ENCODE measurements at regions not wholly inside any gene's neighbourhood (a gene's known extent, or its start where the extent isn't known, plus 50 kb on each side); places are given as distances from the start of the nearest gene placed in this dataset.

DNA sequence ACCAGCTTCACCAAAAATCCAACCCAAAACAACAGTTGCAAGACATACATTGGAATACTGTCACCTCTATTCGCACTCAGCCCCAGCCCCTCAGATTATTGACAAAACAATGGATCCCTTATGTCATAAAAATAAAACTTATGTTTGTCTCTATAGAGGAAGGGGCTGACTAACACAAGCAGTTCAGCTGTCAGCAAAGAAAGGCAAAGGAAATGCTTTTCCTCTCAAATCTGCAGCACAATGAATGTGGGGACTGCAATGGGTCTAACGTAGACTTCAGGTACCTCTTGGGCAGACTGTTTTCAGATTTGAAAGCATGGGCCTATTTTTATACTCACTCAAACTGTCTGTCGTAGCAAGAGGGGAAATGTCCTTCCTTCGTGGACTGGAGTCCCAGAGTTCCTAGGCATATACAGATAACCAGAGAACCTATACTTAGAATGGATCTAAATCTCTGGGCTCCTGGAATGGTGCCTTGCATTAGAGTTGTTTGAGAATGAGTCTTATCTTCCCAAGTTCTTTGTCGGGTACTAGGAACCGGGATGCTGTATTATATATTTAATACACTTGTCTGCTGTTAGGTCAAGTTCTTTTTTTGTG, 307.7 kb upstream of the DDX53 start:
- Mint-ChIP-seq H3K36me3 (ENCODE audit: low read depth, unreplicated experiment) (no peaks in the 10 kb centered on the region), H3K4me1 (ENCODE audit: low read depth, unreplicated experiment) (peaks cover 15% of the 10 kb centered on the region), H3K4me3 (ENCODE audit: unreplicated experiment) (no peak overlapping the region), H3K27me3 (ENCODE audit: low read depth, unreplicated experiment) (no peaks in the 10 kb centered on the region), H3K9me3 (ENCODE audit: unreplicated experiment) (no peaks in the 10 kb centered on the region), H3K27ac (ENCODE audit: unreplicated experiment) (no peak overlapping the region)
- Histone ChIP-seq H3K4me3 (ENCODE audit: insufficient read depth, low read depth, low read length) (no peak overlapping the region), H3K27me3 (ENCODE audit: insufficient read depth, low read length) (no peaks in the 10 kb centered on the region), H2AFZ (ENCODE audit: low read depth, low read length) (no peak overlapping the region), H3K4me2 (ENCODE audit: low read length) (no peak overlapping the region), H3K27ac (ENCODE audit: low read depth, low read length) (no peak overlapping the region), H4K20me1 (ENCODE audit: insufficient read depth, low read length) (no peaks in the 10 kb centered on the region), H3K9ac (ENCODE audit: low read length) (no peak overlapping the region), H3K4me1 (ENCODE audit: insufficient read depth, low read length) (peaks cover 4% of the 10 kb centered on the region), H3K36me3 (ENCODE audit: insufficient read depth, low read length) (no peaks in the 10 kb centered on the region), H3K9me3 (ENCODE audit: insufficient read depth, low read depth, low read length) (no peaks in the 10 kb centered on the region), H3K79me2 (ENCODE audit: insufficient read depth, low read length) (no peaks in the 10 kb centered on the region)
- FAIRE-seq (no peak), DNase-seq (ENCODE audit: low read depth) (no peak)
- TF ChIP-seq CTCF (IDR thresholded peaks at IDR 0.05; ENCODE audit: insufficient read depth, low read depth, low read length) (no peak), EZH2 (IDR thresholded peaks at IDR 0.05; ENCODE audit: insufficient read depth, low read length) (no peak)

GRCh38 chrX:22698151-22698550, 301.6 kb upstream of the DDX53 start:
- FAIRE-seq, result peak; percentile 37
- H3K9me3 ChIP-seq (ENCODE audit: insufficient read depth, low read depth, low read length), result no peaks in the 10 kb centered on the region
- no peak for DNase-seq (ENCODE audit: low read depth)
- no peak overlapping the region for H3K27ac ChIP-seq (ENCODE audit: low read depth, low read length)
- H3K9ac ChIP-seq (ENCODE audit: low read length), result no peak overlapping the region
- H3K36me3 ChIP-seq (ENCODE audit: insufficient read depth, low read length), result no peaks in the 10 kb centered on the region
- H3K4me1 ChIP-seq (ENCODE audit: insufficient read depth, low read length), result no peaks in the 10 kb centered on the region
- H3K4me3 ChIP-seq (ENCODE audit: insufficient read depth, low read depth, low read length), result no peak overlapping the region
- Mint-ChIP-seq H3K27me3 (ENCODE audit: low read depth, unreplicated experiment) (no peaks in the 10 kb centered on the region), H3K4me3 (ENCODE audit: unreplicated experiment) (no peak overlapping the region), H3K36me3 (ENCODE audit: low read depth, unreplicated experiment) (no peaks in the 10 kb centered on the region), H3K9me3 (ENCODE audit: unreplicated experiment) (no peaks in the 10 kb centered on the region), H3K4me1 (ENCODE audit: low read depth, unreplicated experiment) (no peaks in the 10 kb centered on the region), H3K27ac (ENCODE audit: unreplicated experiment) (no peak overlapping the region)
- no peaks in the 10 kb centered on the region for H3K79me2 ChIP-seq (ENCODE audit: insufficient read depth, low read length)
- TF ChIP-seq EZH2 (IDR thresholded peaks at IDR 0.05; ENCODE audit: insufficient read depth, low read length), result no peak
- TF ChIP-seq CTCF (IDR thresholded peaks at IDR 0.05; ENCODE audit: insufficient read depth, low read depth, low read length), result no peak
- no peaks in the 10 kb centered on the region for H3K27me3 ChIP-seq (ENCODE audit: insufficient read depth, low read length)
- H3K4me2 ChIP-seq (ENCODE audit: low read length), result no peak overlapping the region
- no peak overlapping the region for H2AFZ ChIP-seq (ENCODE audit: low read depth, low read length)
- H4K20me1 ChIP-seq (ENCODE audit: insufficient read depth, low read length), result no peaks in the 10 kb centered on the region

- no peak overlapping the region for H3K4me3 Mint-ChIP-seq (ENCODE audit: unreplicated experiment)
Observed at GRCh38 chrX:22699581-22700091, 300.1 kb upstream of the DDX53 start.

More at GRCh38 chrX:22699581-22700091, 300.1 kb upstream of the DDX53 start:
- Histone ChIP-seq H2AFZ (ENCODE audit: low read depth, low read length) (no peak overlapping the region), H3K27ac (ENCODE audit: low read depth, low read length) (no peak overlapping the region), H3K36me3 (ENCODE audit: insufficient read depth, low read length) (no peaks in the 10 kb centered on the region), H3K4me3 (ENCODE audit: insufficient read depth, low read depth, low read length) (peak overlapping the region; percentile 1), H3K9ac (ENCODE audit: low read length) (no peak overlapping the region), H3K79me2 (ENCODE audit: insufficient read depth, low read length) (no peaks in the 10 kb centered on the region), H3K27me3 (ENCODE audit: insufficient read depth, low read length) (no peaks in the 10 kb centered on the region), H3K9me3 (ENCODE audit: insufficient read depth, low read depth, low read length) (no peaks in the 10 kb centered on the region), H4K20me1 (ENCODE audit: insufficient read depth, low read length) (no peaks in the 10 kb centered on the region), H3K4me2 (ENCODE audit: low read length) (peak overlapping the region; percentile 67), H3K4me1 (ENCODE audit: insufficient read depth, low read length) (no peaks in the 10 kb centered on the region)
- FAIRE-seq, result no peak
- no peaks in the 10 kb centered on the region for H3K4me1 Mint-ChIP-seq (ENCODE audit: low read depth, unreplicated experiment)
- DNase-seq (ENCODE audit: low read depth), result peak; percentile 82
- H3K36me3 Mint-ChIP-seq (ENCODE audit: low read depth, unreplicated experiment), result no peaks in the 10 kb centered on the region
- no peaks in the 10 kb centered on the region for H3K27me3 Mint-ChIP-seq (ENCODE audit: low read depth, unreplicated experiment)
- TF ChIP-seq CTCF (IDR thresholded peaks at IDR 0.05; ENCODE audit: insufficient read depth, low read depth, low read length) (no peak), EZH2 (IDR thresholded peaks at IDR 0.05; ENCODE audit: insufficient read depth, low read length) (no peak)
- H3K27ac Mint-ChIP-seq (ENCODE audit: unreplicated experiment), result no peak overlapping the region
- no peaks in the 10 kb centered on the region for H3K9me3 Mint-ChIP-seq (ENCODE audit: unreplicated experiment)

Measured in astrocyte (in vitro differentiated cells and primary cell).